Activated T-cell treated with anti-CD3 and anti-CD28 coated beads, Interleukin-2, amount 50 U/mL, for 1 hour (primary cell): ENCODE measurements at regions not wholly inside any gene's neighbourhood (a gene's known extent, or its start where the extent isn't known, plus 50 kb on each side); places are given as distances from the start of the nearest gene placed in this dataset.
A peak's percentile ranks its signal among the peaks of the same experiment; 100 is the strongest.

ENCODE experiments used
- DNase-seq: peaks from one replicate; pipeline ENCODE4 v3.0.0-alpha.2; 2020

- no peak for DNase-seq
These were observed 270.8 kb downstream of the FOXD2 start for GRCh38 chr1:47708658-47709018.

- DNase-seq, result no peak
These were observed 271.4 kb downstream of the FOXD2 start for GRCh38 chr1:47709019-47709871.

GRCh38 chr1:47709872-47710231 is 272.0 kb downstream of the FOXD2 start:
- DNase-seq, result peak; percentile 28

- peak; percentile 74 for DNase-seq
These were observed 272.7 kb downstream of the FOXD2 start for GRCh38 chr1:47710329-47711071.
